GM12864 (cell line): ENCODE measurements at regions not wholly inside any gene's neighbourhood (a gene's known extent, or its start where the extent isn't known, plus 50 kb on each side); places are given as distances from the start of the nearest gene placed in this dataset.
"Not testable (repeated sequence)": the region's sequence is repeated elsewhere in the genome, so short reads cannot be mapped to it uniquely, and the experiment has no call there.

Experiments
- DNase-seq: peaks from one replicate; pipeline ENCODE4 v3.0.0-alpha.2; 2011; ENCODE audit warnings: low read depth
- H3K4me3 ChIP-seq: 2 replicates; pipeline ENCODE4 v1.5.1; 2011; ENCODE audit warnings: mild to moderate bottlenecking, low read depth, low read length, control low read depth
- CTCF ChIP-seq: IDR thresholded peaks from 2 replicates; pipeline ENCODE4 v1.5.1; 2011; ENCODE audit warnings: low read depth, mild to moderate bottlenecking, moderate library complexity, low read length, control low read depth, inconsistent platforms; ENCODE audit errors: missing control alignments

GRCh38 chr7:83820641-83821040 lies 171.7 kb upstream of the SEMA3E start:
- DNase-seq, result no peak
- H3K4me3 ChIP-seq, result no peak overlapping the region
- no peak for TF ChIP-seq CTCF

GRCh38 chr7:83819911-83820310 lies 171.0 kb upstream of the SEMA3E start:
- DNase-seq, result no peak
- TF ChIP-seq CTCF, result no peak
- H3K4me3 ChIP-seq, result no peak overlapping the region

GRCh38 chr7:83814480-83814879 lies 165.5 kb upstream of the SEMA3E start:
- no peak for TF ChIP-seq CTCF
- H3K4me3 ChIP-seq, result no peak overlapping the region
- DNase-seq, result no peak

GRCh38 chr7:83812563-83812962 lies 163.6 kb upstream of the SEMA3E start:
- not testable (repeated sequence) for H3K4me3 ChIP-seq, DNase-seq

- DNase-seq, result no peak
- H3K4me3 ChIP-seq, result no peak overlapping the region
- TF ChIP-seq CTCF, result no peak
Measured at GRCh38 chr7:83808982-83809381, 160.0 kb upstream of the SEMA3E start.

GRCh38 chr7:83807774-83808173 lies 158.8 kb upstream of the SEMA3E start:
- TF ChIP-seq CTCF, result no peak
- no peak for DNase-seq
- no peak overlapping the region for H3K4me3 ChIP-seq

GRCh38 chr7:83806538-83806937 lies 157.6 kb upstream of the SEMA3E start:
- no peak for TF ChIP-seq CTCF
- DNase-seq, result no peak
- no peak overlapping the region for H3K4me3 ChIP-seq

GRCh38 chr7:83799333-83799732 lies 150.4 kb upstream of the SEMA3E start:
- H3K4me3 ChIP-seq, result no peak overlapping the region
- no peak for TF ChIP-seq CTCF
- DNase-seq, result no peak
